ENCODE measurements at regions not wholly inside any gene's neighbourhood (a gene's known extent, or its start where the extent isn't known, plus 50 kb on each side); places are given as distances from the start of the nearest gene placed in this dataset.

DNA sequence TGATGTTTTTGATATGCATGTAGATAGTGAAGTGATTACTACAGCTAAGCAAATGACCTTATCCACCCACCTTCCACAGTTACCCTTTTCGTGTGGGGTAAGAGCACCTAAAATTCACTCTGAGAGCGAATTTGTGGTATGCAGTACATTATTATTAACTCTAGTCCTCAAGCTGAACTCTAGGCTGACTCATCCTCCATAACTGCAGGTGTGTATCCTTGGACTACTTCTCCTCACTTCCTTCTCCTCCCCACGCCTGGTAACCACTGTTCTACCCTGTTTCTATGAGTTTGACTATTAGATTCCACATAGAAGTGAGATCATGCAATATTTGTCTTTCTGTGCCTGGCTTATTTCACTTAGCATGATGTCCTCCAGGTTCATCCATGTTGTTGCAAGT, 484.6 kb downstream of the GATA3 start:
- TF ChIP-seq, protein P1, sequence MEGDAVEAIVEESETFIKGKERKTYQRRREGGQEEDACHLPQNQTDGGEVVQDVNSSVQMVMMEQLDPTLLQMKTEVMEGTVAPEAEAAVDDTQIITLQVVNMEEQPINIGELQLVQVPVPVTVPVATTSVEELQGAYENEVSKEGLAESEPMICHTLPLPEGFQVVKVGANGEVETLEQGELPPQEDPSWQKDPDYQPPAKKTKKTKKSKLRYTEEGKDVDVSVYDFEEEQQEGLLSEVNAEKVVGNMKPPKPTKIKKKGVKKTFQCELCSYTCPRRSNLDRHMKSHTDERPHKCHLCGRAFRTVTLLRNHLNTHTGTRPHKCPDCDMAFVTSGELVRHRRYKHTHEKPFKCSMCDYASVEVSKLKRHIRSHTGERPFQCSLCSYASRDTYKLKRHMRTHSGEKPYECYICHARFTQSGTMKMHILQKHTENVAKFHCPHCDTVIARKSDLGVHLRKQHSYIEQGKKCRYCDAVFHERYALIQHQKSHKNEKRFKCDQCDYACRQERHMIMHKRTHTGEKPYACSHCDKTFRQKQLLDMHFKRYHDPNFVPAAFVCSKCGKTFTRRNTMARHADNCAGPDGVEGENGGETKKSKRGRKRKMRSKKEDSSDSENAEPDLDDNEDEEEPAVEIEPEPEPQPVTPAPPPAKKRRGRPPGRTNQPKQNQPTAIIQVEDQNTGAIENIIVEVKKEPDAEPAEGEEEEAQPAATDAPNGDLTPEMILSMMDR (IDR thresholded peaks at IDR 0.05; ENCODE audit: borderline replicate concordance, insufficient read depth, low read depth, low read length) = no peak

DNA sequence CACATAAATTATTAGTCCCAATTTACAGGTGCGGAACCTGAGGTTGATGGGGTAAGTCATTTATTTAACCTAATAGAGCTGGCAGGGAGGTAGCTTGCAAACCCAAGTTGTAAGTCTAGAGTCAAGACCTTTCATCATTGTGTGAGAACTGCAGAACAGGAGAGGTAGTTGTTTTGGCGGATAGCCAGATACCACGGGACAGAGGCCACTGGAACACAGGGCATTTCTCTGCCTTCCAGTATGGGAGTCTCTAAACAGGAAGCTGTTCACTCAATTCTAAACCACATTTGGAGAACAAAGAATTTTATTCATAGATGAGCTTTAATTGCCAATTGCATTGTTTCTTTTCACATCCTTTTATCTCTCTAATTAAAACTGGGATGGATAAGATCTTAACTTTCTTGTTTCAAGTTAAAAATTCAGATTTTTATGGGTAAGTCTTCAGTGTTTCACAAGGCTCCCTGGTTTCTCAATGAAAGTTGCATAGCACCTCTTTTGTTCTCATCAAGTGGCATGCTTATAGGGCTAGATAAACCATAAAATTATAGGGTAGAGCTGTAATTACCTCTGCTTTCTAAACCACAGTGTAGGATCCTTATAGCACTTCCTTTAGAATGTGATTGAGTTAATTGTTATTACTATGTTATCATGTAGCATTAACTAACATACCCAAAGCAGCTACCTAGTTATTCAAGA, 489.0 kb downstream of the GATA3 start:
- no peak overlapping the region for H3K4me3 ChIP-seq (ENCODE audit: low read depth, low read length)
- TF ChIP-seq, protein P1 (IDR thresholded peaks at IDR 0.05; ENCODE audit: borderline replicate concordance, insufficient read depth, low read depth, low read length) = no peak

More for the DNA sequence above, 484.6 kb downstream of the GATA3 start:
- H3K4me3 ChIP-seq (ENCODE audit: low read depth, low read length) = no peak overlapping the region

- no peak overlapping the region for H3K4me3 ChIP-seq (ENCODE audit: low read depth, low read length)
- TF ChIP-seq, protein P1 (IDR thresholded peaks at IDR 0.05; ENCODE audit: borderline replicate concordance, insufficient read depth, low read depth, low read length) = no peak
Measured at GRCh38 chr10:8544057-8544380, 489.5 kb downstream of the GATA3 start.

- no peak overlapping the region for H3K4me3 ChIP-seq (ENCODE audit: low read depth, low read length)
- TF ChIP-seq, protein P1 (IDR thresholded peaks at IDR 0.05; ENCODE audit: borderline replicate concordance, insufficient read depth, low read depth, low read length) = no peak
Measured at GRCh38 chr10:8544500-8544899, 490.0 kb downstream of the GATA3 start.

- TF ChIP-seq, protein P1 (IDR thresholded peaks at IDR 0.05; ENCODE audit: borderline replicate concordance, insufficient read depth, low read depth, low read length) = no peak
- no peak overlapping the region for H3K4me3 ChIP-seq (ENCODE audit: low read depth, low read length)
Measured at GRCh38 chr10:8554574-8554973, 500.1 kb downstream of the GATA3 start.

DNA sequence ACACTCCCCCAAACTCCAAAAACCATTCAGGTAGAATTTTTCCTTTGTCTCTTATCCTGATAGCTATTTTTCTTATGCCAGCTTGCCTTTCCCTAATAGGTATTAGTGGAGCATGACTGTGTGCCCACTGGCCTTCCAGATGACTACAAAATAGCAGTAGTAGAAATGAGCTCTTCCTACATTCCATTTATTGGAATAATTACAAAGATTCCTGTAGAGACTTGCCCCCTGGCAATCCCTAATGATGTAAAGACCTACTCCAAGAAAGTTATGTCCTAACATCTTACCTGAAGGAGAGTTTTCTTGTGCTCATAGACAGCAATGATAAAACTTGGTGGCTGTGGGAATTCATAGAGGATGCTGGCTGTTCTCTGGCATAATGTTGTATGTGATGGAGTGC, 501.8 kb downstream of the GATA3 start:
- no peak overlapping the region for H3K4me3 ChIP-seq (ENCODE audit: low read depth, low read length)
- TF ChIP-seq, protein P1 (IDR thresholded peaks at IDR 0.05; ENCODE audit: borderline replicate concordance, insufficient read depth, low read depth, low read length) = no peak

DNA sequence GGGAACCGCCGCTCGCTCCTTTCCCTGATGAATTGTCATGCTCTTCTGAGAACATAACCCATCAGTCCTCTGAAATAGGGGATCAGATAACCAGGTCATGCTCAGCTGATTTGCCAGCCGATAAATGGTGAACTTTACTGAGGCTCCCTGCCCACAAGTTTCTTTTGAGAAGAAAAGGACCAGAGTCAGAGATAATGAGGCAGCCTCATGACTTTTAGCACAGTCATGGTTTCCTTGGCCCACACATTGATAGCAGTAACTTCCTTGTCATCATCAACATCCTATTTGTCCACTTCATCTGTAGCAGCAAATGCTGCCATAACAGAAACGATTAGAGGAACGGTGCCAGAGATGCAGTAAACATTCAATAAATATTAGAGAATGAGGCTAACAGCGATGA, 509.0 kb downstream of the GATA3 start:
- no peak overlapping the region for H3K4me3 ChIP-seq (ENCODE audit: low read depth, low read length)
- TF ChIP-seq, protein P1 (IDR thresholded peaks at IDR 0.05; ENCODE audit: borderline replicate concordance, insufficient read depth, low read depth, low read length) = no peak

All from GM12875 (cell line).